Activated naive CD8-positive, alpha-beta T cell (primary cell): ENCODE measurements at regions not wholly inside any gene's neighbourhood (a gene's known extent, or its start where the extent isn't known, plus 50 kb on each side); places are given as distances from the start of the nearest gene placed in this dataset.

Experiments
- H3K27ac Mint-ChIP-seq: one replicate; pipeline ENCODE4 v1.8.0; 2021; ENCODE audit warnings: mixed read lengths
- H3K27me3 Mint-ChIP-seq: one replicate; pipeline ENCODE4 v1.8.0; 2021; ENCODE audit warnings: mixed read lengths
- H3K36me3 Mint-ChIP-seq: one replicate; pipeline ENCODE4 v1.8.0; 2021; ENCODE audit warnings: mixed read lengths
- H3K4me1 Mint-ChIP-seq: one replicate; pipeline ENCODE4 v1.8.0; 2021; ENCODE audit warnings: low read depth, mixed read lengths
- H3K4me3 Mint-ChIP-seq: one replicate; pipeline ENCODE4 v1.8.0; 2021; ENCODE audit warnings: mild to moderate bottlenecking, mixed read lengths
- H3K9me3 Mint-ChIP-seq: one replicate; pipeline ENCODE4 v1.8.0; 2021; ENCODE audit warnings: low read depth, mixed read lengths

- H3K27me3 Mint-ChIP-seq = no peaks in the 10 kb centered on the region
- H3K27ac Mint-ChIP-seq = no peak overlapping the region
- peaks cover 3% of the 10 kb centered on the region for H3K9me3 Mint-ChIP-seq
- H3K4me3 Mint-ChIP-seq = no peak overlapping the region
- H3K4me1 Mint-ChIP-seq = no peaks in the 10 kb centered on the region
- no peaks in the 10 kb centered on the region for H3K36me3 Mint-ChIP-seq
Observed at GRCh38 chr15:69849232-69849610, 248.5 kb downstream of the TLE3 start.

- Mint-ChIP-seq H3K27ac (no peak overlapping the region), H3K4me3 (no peak overlapping the region), H3K9me3 (peaks cover 2% of the 10 kb centered on the region), H3K27me3 (no peaks in the 10 kb centered on the region), H3K36me3 (no peaks in the 10 kb centered on the region), H3K4me1 (peaks cover 11% of the 10 kb centered on the region)
Observed at GRCh38 chr15:69852482-69852881, 245.2 kb downstream of the TLE3 start.

GRCh38 chr15:69852916-69853315, 244.8 kb downstream of the TLE3 start:
- no peak overlapping the region for H3K4me3 Mint-ChIP-seq
- H3K36me3 Mint-ChIP-seq = no peaks in the 10 kb centered on the region
- no peaks in the 10 kb centered on the region for H3K27me3 Mint-ChIP-seq
- peaks cover 15% of the 10 kb centered on the region for H3K4me1 Mint-ChIP-seq
- no peak overlapping the region for H3K27ac Mint-ChIP-seq
- H3K9me3 Mint-ChIP-seq = no peaks in the 10 kb centered on the region

- Mint-ChIP-seq H3K27me3 (no peaks in the 10 kb centered on the region), H3K4me1 (peaks cover 18% of the 10 kb centered on the region), H3K4me3 (no peak overlapping the region), H3K9me3 (no peaks in the 10 kb centered on the region), H3K27ac (no peak overlapping the region), H3K36me3 (no peaks in the 10 kb centered on the region)
Observed at GRCh38 chr15:69853544-69853951, 244.2 kb downstream of the TLE3 start.

GRCh38 chr15:69854001-69854400, 243.7 kb downstream of the TLE3 start:
- H3K36me3 Mint-ChIP-seq = no peaks in the 10 kb centered on the region
- H3K4me1 Mint-ChIP-seq = peaks cover 21% of the 10 kb centered on the region
- no peak overlapping the region for H3K27ac Mint-ChIP-seq
- H3K4me3 Mint-ChIP-seq = no peak overlapping the region
- no peaks in the 10 kb centered on the region for H3K9me3 Mint-ChIP-seq
- no peaks in the 10 kb centered on the region for H3K27me3 Mint-ChIP-seq

- Mint-ChIP-seq H3K4me3 (no peak overlapping the region), H3K27me3 (no peaks in the 10 kb centered on the region), H3K9me3 (no peaks in the 10 kb centered on the region), H3K4me1 (peaks cover 21% of the 10 kb centered on the region), H3K27ac (no peak overlapping the region), H3K36me3 (no peaks in the 10 kb centered on the region)
Observed at GRCh38 chr15:69854521-69855181, 243.1 kb downstream of the TLE3 start.

GRCh38 chr15:69855258-69856000, 242.3 kb downstream of the TLE3 start:
- H3K27ac Mint-ChIP-seq = no peak overlapping the region
- H3K4me1 Mint-ChIP-seq = peaks cover 21% of the 10 kb centered on the region
- H3K36me3 Mint-ChIP-seq = no peaks in the 10 kb centered on the region
- peaks cover 1% of the 10 kb centered on the region for H3K27me3 Mint-ChIP-seq
- H3K9me3 Mint-ChIP-seq = no peaks in the 10 kb centered on the region
- no peak overlapping the region for H3K4me3 Mint-ChIP-seq

GRCh38 chr15:69857250-69857649, 240.5 kb downstream of the TLE3 start:
- no peak overlapping the region for H3K4me3 Mint-ChIP-seq
- no peaks in the 10 kb centered on the region for H3K36me3 Mint-ChIP-seq
- H3K9me3 Mint-ChIP-seq = no peaks in the 10 kb centered on the region
- H3K27me3 Mint-ChIP-seq = peaks cover 1% of the 10 kb centered on the region
- H3K27ac Mint-ChIP-seq = no peak overlapping the region
- H3K4me1 Mint-ChIP-seq = peaks cover 24% of the 10 kb centered on the region

GRCh38 chr15:69857686-69858391, 239.9 kb downstream of the TLE3 start:
- Mint-ChIP-seq H3K36me3 (no peaks in the 10 kb centered on the region), H3K27ac (peak overlapping the region; percentile 78), H3K9me3 (no peaks in the 10 kb centered on the region), H3K27me3 (peaks cover 1% of the 10 kb centered on the region), H3K4me1 (peaks cover 24% of the 10 kb centered on the region), H3K4me3 (peak overlapping the region; percentile 60)

GRCh38 chr15:69858456-69858855, 239.3 kb downstream of the TLE3 start:
- Mint-ChIP-seq H3K9me3 (no peaks in the 10 kb centered on the region), H3K36me3 (no peaks in the 10 kb centered on the region), H3K27ac (no peak overlapping the region), H3K4me3 (no peak overlapping the region), H3K4me1 (peaks cover 24% of the 10 kb centered on the region), H3K27me3 (peaks cover 1% of the 10 kb centered on the region)

- Mint-ChIP-seq H3K9me3 (no peaks in the 10 kb centered on the region), H3K27ac (no peak overlapping the region), H3K36me3 (peaks cover 4% of the 10 kb centered on the region)
Observed at GRCh38 chr15:69859866-69860265, 237.9 kb downstream of the TLE3 start.

GRCh38 chr15:69860321-69860720, 237.4 kb downstream of the TLE3 start:
- H3K9me3 Mint-ChIP-seq = no peaks in the 10 kb centered on the region
- peaks cover 24% of the 10 kb centered on the region for H3K4me1 Mint-ChIP-seq
- peaks cover 4% of the 10 kb centered on the region for H3K36me3 Mint-ChIP-seq
- no peak overlapping the region for H3K4me3 Mint-ChIP-seq
- peaks cover 1% of the 10 kb centered on the region for H3K27me3 Mint-ChIP-seq
- no peak overlapping the region for H3K27ac Mint-ChIP-seq

More at GRCh38 chr15:69859866-69860265, 237.9 kb downstream of the TLE3 start:
- Mint-ChIP-seq H3K27me3 (peaks cover 1% of the 10 kb centered on the region), H3K4me3 (no peak overlapping the region), H3K4me1 (peaks cover 24% of the 10 kb centered on the region)

GRCh38 chr15:69860921-69861320, 236.8 kb downstream of the TLE3 start:
- H3K27me3 Mint-ChIP-seq = peaks cover 1% of the 10 kb centered on the region
- H3K4me3 Mint-ChIP-seq = no peak overlapping the region
- peaks cover 24% of the 10 kb centered on the region for H3K4me1 Mint-ChIP-seq
- H3K36me3 Mint-ChIP-seq = peaks cover 4% of the 10 kb centered on the region
- H3K9me3 Mint-ChIP-seq = no peaks in the 10 kb centered on the region
- no peak overlapping the region for H3K27ac Mint-ChIP-seq

GRCh38 chr15:69861331-69862171, 236.2 kb downstream of the TLE3 start:
- Mint-ChIP-seq H3K27ac (no peak overlapping the region), H3K4me1 (peaks cover 21% of the 10 kb centered on the region), H3K9me3 (no peaks in the 10 kb centered on the region), H3K36me3 (peaks cover 4% of the 10 kb centered on the region), H3K27me3 (peaks cover 1% of the 10 kb centered on the region), H3K4me3 (no peak overlapping the region)
